SK-N-SH treated with all-trans-retinoic acid at 6 μM for 48 hours (cell line): ENCODE measurements at regions not wholly inside any gene's neighbourhood (a gene's known extent, or its start where the extent isn't known, plus 50 kb on each side); places are given as distances from the start of the nearest gene placed in this dataset.

Source experiments
- ATAC-seq: fragments of 200-7000 bp; cut with Tn5 transposase; 3 replicates; pipeline ENCODE4 v1.9.1; 2020; ENCODE audit warnings: mild to moderate bottlenecking, moderate library complexity
- ARNTL ChIP-seq: fragments of 450-650 bp; formaldehyde crosslinking; IDR thresholded peaks from 2 replicates; pipeline ENCODE4 v1.5.0; 2020; ENCODE audit warnings: low read depth, mild to moderate bottlenecking, moderate library complexity, borderline replicate concordance
- BACH2 ChIP-seq: fragments of 250-450 bp; sonication (Bioruptor Pico); IDR thresholded peaks from 2 replicates; pipeline ENCODE4 v1.9.0; 2021; ENCODE audit warnings: mild to moderate bottlenecking, borderline replicate concordance
- CSDC2 ChIP-seq: fragments of 250-450 bp; sonication (Bioruptor Pico); IDR thresholded peaks from 2 replicates; pipeline ENCODE4 v1.5.0; 2020; ENCODE audit warnings: mild to moderate bottlenecking, moderate library complexity
- ESRRG ChIP-seq: fragments of 250-450 bp; sonication (Bioruptor Pico); IDR thresholded peaks from 2 replicates; pipeline ENCODE4 v1.6.1; 2021; ENCODE audit warnings: mild to moderate bottlenecking
- GLIS3 ChIP-seq: fragments of 250-450 bp; sonication (Bioruptor Pico); IDR thresholded peaks from 2 replicates; pipeline ENCODE4 v1.5.0; 2020; ENCODE audit warnings: mild to moderate bottlenecking, moderate library complexity
- ISL1 ChIP-seq: fragments of 250-450 bp; sonication (Bioruptor Pico); IDR thresholded peaks from 2 replicates; pipeline ENCODE4 v2.1.2; 2022; ENCODE audit warnings: mild to moderate bottlenecking, moderate library complexity
- OSR1 ChIP-seq: fragments of 250-450 bp; sonication (Bioruptor Pico); IDR thresholded peaks from 2 replicates; pipeline ENCODE4 v1.8.0; 2022; ENCODE audit warnings: moderate library complexity, mild to moderate bottlenecking, inconsistent platforms
- PPARA ChIP-seq: fragments of 250-450 bp; sonication (Bioruptor Pico); IDR thresholded peaks from 2 replicates; pipeline ENCODE4 v1.5.0; 2020; ENCODE audit warnings: mild to moderate bottlenecking, borderline replicate concordance
- RARB ChIP-seq: fragments of 250-450 bp; sonication (Bioruptor Pico); IDR thresholded peaks from 2 replicates; pipeline ENCODE4 v1.8.0; 2021; ENCODE audit warnings: mild to moderate bottlenecking, moderate library complexity
- SNAI2 ChIP-seq: fragments of 250-450 bp; sonication (Bioruptor Pico); IDR thresholded peaks from 2 replicates; pipeline ENCODE4 v1.5.0; 2020; ENCODE audit warnings: mild to moderate bottlenecking, moderate library complexity
- TCF4 ChIP-seq: fragments of 250-450 bp; sonication (Bioruptor Pico); IDR thresholded peaks from 2 replicates; pipeline ENCODE4 v1.8.0; 2021; ENCODE audit warnings: mild to moderate bottlenecking, moderate library complexity, borderline replicate concordance
- TOX ChIP-seq: fragments of 250-450 bp; sonication (Bioruptor Pico); IDR thresholded peaks from 2 replicates; pipeline ENCODE4 v1.8.0; 2021; ENCODE audit warnings: mild to moderate bottlenecking, moderate library complexity, borderline replicate concordance
- ZC3H10 ChIP-seq: fragments of 250-450 bp; sonication (Bioruptor Pico); IDR thresholded peaks from 2 replicates; pipeline ENCODE4 v1.5.1; 2021; ENCODE audit warnings: mild to moderate bottlenecking, moderate library complexity
- ZFP3 ChIP-seq: fragments of 250-450 bp; sonication (Bioruptor Pico); IDR thresholded peaks from 2 replicates; pipeline ENCODE4 v1.5.0; 2020; ENCODE audit warnings: mild to moderate bottlenecking, moderate library complexity
- ZFP30 ChIP-seq: fragments of 450-650 bp; formaldehyde crosslinking; IDR thresholded peaks from 2 replicates; pipeline ENCODE4 v1.5.0; 2022; ENCODE audit warnings: mild to moderate bottlenecking, moderate library complexity
- ZNF565 ChIP-seq: fragments of 450-650 bp; formaldehyde crosslinking; conservative IDR thresholded peaks from 2 replicates; pipeline ENCODE4 v1.5.0; 2020; ENCODE audit warnings: low read depth, mild to moderate bottlenecking, moderate library complexity
- ZNF70 ChIP-seq: fragments of 450-650 bp; formaldehyde crosslinking; IDR thresholded peaks from 2 replicates; pipeline ENCODE4 v1.5.0; 2020; ENCODE audit warnings: mild to moderate bottlenecking, moderate library complexity
- ZNF8 ChIP-seq: fragments of 450-650 bp; formaldehyde crosslinking; IDR thresholded peaks from 2 replicates; pipeline ENCODE4 v1.5.0; 2020; ENCODE audit warnings: mild to moderate bottlenecking, moderate library complexity
- TF ChIP-seq, protein P1 (sequence below): fragments of 250-450 bp; sonication (Bioruptor Pico); IDR thresholded peaks from 2 replicates; pipeline ENCODE4 v1.8.0; 2021; ENCODE audit warnings: low read depth, mild to moderate bottlenecking, moderate library complexity, borderline replicate concordance
- TF ChIP-seq, protein P2 (sequence below): fragments of 250-450 bp; sonication (Bioruptor Pico); IDR thresholded peaks from 2 replicates; pipeline ENCODE4 v1.5.0; 2020; ENCODE audit warnings: mild to moderate bottlenecking, moderate library complexity
- TF ChIP-seq, protein P3 (sequence below): fragments of 250-450 bp; sonication (Bioruptor Pico); IDR thresholded peaks from 2 replicates; pipeline ENCODE4 v1.8.0; 2020; ENCODE audit warnings: mild to moderate bottlenecking, moderate library complexity, borderline replicate concordance
- TF ChIP-seq, protein P4 (sequence below): fragments of 250-450 bp; sonication (Bioruptor Pico); IDR thresholded peaks from 2 replicates; pipeline ENCODE4 v1.5.1; 2020; ENCODE audit warnings: low read depth, mild to moderate bottlenecking, moderate library complexity
- TF ChIP-seq, protein P5 (sequence below): fragments of 250-450 bp; sonication (Bioruptor Pico); IDR thresholded peaks from 2 replicates; pipeline ENCODE4 v1.5.1; 2021; ENCODE audit warnings: mild to moderate bottlenecking, moderate library complexity

DNA sequence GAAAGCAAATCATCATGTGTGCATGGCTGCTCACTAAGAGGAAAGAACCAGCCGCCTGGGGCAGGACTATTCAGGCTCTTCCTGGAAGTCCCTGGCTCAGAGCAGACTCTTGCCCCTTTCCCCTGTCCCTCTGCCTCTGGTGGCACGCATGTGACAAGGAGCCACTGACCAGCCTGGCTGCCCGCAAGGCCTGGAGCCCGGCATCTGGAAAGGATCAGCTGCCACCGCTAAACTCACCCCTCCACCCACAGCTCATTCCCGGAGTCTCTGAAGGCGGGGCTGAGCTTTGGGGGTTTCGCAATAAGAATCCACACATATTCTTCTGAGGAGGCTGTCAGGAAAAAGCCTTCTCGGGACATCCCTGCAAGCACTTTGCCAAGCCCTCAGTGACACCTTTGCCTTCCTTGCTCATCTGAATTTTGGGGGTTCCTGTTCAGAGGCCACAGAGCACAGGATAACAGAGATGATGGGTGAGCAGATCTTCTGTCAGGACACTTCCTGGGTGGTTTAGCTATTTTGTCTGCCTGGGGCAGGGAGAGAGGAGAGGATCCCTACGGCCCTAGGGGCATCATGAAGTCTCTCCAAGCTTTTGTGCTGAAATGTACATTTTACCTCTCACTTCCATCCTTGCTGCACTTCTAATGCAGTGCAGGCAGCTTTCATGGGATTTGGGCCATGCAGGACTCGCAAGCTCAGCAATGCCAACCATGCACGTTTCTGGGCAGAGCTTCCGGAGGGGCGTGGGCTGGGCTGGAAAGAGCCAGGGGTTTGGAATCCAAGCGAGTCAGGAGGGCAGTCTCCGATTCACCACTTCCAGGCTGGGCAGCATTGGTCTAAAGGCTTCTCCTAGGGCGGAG is 124.8 kb upstream of the MAP1LC3B2 start:
- peak; percentile 96 for ATAC-seq
- TF ChIP-seq ZNF70 (CRISPR knock-in tag) (no peak), OSR1 (CRISPR knock-in tag) (no peak), TCF4 (CRISPR knock-in tag) (peak; percentile 78), ZC3H10 (CRISPR knock-in tag) (no peak), SNAI2 (CRISPR knock-in tag) (no peak), TOX (no peak), CSDC2 (CRISPR knock-in tag) (0 out of 2 replicates have a peak, but pooled peaks have one; percentile 16), ZNF8 (CRISPR knock-in tag) (peak; percentile 73), ISL1 (0 out of 2 replicates have a peak, but pooled peaks have one; percentile 31), ARNTL (CRISPR knock-in tag) (no peak), ZFP30 (CRISPR knock-in tag) (no peak), ZFP3 (peak; percentile 30; the same call in 1 of the 2 replicates), GLIS3 (CRISPR knock-in tag) (0 out of 2 replicates have a peak, but pooled peaks have one; percentile 64), ZNF565 (CRISPR knock-in tag) (no peak), ESRRG (CRISPR knock-in tag) (no peak), RARB (no peak)
- TF ChIP-seq, protein P1, sequence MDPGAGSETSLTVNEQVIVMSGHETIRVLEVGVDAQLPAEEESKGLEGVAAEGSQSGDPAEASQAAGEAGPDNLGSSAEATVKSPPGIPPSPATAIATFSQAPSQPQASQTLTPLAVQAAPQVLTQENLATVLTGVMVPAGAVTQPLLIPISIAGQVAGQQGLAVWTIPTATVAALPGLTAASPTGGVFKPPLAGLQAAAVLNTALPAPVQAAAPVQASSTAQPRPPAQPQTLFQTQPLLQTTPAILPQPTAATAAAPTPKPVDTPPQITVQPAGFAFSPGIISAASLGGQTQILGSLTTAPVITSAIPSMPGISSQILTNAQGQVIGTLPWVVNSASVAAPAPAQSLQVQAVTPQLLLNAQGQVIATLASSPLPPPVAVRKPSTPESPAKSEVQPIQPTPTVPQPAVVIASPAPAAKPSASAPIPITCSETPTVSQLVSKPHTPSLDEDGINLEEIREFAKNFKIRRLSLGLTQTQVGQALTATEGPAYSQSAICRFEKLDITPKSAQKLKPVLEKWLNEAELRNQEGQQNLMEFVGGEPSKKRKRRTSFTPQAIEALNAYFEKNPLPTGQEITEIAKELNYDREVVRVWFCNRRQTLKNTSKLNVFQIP (CRISPR knock-in tag) = peak; percentile 8; the same call in 1 of the 2 replicates
- TF ChIP-seq, protein P2, sequence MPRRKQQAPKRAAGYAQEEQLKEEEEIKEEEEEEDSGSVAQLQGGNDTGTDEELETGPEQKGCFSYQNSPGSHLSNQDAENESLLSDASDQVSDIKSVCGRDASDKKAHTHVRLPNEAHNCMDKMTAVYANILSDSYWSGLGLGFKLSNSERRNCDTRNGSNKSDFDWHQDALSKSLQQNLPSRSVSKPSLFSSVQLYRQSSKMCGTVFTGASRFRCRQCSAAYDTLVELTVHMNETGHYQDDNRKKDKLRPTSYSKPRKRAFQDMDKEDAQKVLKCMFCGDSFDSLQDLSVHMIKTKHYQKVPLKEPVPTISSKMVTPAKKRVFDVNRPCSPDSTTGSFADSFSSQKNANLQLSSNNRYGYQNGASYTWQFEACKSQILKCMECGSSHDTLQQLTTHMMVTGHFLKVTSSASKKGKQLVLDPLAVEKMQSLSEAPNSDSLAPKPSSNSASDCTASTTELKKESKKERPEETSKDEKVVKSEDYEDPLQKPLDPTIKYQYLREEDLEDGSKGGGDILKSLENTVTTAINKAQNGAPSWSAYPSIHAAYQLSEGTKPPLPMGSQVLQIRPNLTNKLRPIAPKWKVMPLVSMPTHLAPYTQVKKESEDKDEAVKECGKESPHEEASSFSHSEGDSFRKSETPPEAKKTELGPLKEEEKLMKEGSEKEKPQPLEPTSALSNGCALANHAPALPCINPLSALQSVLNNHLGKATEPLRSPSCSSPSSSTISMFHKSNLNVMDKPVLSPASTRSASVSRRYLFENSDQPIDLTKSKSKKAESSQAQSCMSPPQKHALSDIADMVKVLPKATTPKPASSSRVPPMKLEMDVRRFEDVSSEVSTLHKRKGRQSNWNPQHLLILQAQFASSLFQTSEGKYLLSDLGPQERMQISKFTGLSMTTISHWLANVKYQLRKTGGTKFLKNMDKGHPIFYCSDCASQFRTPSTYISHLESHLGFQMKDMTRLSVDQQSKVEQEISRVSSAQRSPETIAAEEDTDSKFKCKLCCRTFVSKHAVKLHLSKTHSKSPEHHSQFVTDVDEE = peak; percentile 88
- TF ChIP-seq, protein P3, sequence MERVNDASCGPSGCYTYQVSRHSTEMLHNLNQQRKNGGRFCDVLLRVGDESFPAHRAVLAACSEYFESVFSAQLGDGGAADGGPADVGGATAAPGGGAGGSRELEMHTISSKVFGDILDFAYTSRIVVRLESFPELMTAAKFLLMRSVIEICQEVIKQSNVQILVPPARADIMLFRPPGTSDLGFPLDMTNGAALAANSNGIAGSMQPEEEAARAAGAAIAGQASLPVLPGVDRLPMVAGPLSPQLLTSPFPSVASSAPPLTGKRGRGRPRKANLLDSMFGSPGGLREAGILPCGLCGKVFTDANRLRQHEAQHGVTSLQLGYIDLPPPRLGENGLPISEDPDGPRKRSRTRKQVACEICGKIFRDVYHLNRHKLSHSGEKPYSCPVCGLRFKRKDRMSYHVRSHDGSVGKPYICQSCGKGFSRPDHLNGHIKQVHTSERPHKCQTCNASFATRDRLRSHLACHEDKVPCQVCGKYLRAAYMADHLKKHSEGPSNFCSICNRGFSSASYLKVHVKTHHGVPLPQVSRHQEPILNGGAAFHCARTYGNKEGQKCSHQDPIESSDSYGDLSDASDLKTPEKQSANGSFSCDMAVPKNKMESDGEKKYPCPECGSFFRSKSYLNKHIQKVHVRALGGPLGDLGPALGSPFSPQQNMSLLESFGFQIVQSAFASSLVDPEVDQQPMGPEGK (CRISPR knock-in tag) = no peak
- TF ChIP-seq, protein P4, sequence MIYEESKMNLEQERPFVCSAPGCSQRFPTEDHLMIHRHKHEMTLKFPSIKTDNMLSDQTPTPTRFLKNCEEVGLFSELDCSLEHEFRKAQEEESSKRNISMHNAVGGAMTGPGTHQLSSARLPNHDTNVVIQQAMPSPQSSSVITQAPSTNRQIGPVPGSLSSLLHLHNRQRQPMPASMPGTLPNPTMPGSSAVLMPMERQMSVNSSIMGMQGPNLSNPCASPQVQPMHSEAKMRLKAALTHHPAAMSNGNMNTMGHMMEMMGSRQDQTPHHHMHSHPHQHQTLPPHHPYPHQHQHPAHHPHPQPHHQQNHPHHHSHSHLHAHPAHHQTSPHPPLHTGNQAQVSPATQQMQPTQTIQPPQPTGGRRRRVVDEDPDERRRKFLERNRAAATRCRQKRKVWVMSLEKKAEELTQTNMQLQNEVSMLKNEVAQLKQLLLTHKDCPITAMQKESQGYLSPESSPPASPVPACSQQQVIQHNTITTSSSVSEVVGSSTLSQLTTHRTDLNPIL (CRISPR knock-in tag) = no peak
- TF ChIP-seq, protein P5, sequence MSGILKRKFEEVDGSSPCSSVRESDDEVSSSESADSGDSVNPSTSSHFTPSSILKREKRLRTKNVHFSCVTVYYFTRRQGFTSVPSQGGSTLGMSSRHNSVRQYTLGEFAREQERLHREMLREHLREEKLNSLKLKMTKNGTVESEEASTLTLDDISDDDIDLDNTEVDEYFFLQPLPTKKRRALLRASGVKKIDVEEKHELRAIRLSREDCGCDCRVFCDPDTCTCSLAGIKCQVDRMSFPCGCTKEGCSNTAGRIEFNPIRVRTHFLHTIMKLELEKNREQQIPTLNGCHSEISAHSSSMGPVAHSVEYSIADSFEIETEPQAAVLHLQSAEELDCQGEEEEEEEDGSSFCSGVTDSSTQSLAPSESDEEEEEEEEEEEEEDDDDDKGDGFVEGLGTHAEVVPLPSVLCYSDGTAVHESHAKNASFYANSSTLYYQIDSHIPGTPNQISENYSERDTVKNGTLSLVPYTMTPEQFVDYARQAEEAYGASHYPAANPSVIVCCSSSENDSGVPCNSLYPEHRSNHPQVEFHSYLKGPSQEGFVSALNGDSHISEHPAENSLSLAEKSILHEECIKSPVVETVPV = no peak

DNA sequence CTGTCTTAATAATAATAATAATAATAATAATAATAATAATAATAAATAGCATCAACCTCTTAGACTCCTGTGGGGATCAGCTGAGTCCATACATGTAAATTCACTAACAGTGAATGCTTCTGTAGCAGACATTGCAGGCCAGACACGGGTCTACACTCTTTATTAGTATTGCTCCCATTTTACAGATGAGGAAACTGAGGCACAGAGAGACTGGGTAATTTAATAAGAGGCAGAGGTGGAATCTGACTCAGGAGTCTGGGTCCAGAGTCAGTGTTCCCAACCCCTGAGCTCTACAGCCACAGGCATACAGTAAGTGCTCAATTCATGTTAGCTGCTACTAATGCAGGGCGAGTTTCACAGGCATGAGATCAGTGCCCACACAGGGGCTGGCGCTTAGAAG is 123.2 kb upstream of the MAP1LC3B2 start:
- no peak for ATAC-seq
- TF ChIP-seq ISL1 (no peak), CSDC2 (CRISPR knock-in tag) (no peak), ZFP30 (CRISPR knock-in tag) (no peak), ESRRG (CRISPR knock-in tag) (no peak), TOX (no peak), ZNF8 (CRISPR knock-in tag) (no peak), BACH2 (CRISPR knock-in tag) (no peak), PPARA (CRISPR knock-in tag) (no peak), SNAI2 (CRISPR knock-in tag) (no peak), RARB (no peak), OSR1 (CRISPR knock-in tag) (no peak)
- TF ChIP-seq, protein P4 (CRISPR knock-in tag) = no peak
- TF ChIP-seq, protein P2 = no peak
- TF ChIP-seq, protein P3 (CRISPR knock-in tag) = no peak
